ENCODE measurements at regions not wholly inside any gene's neighbourhood (a gene's known extent, or its start where the extent isn't known, plus 50 kb on each side); places are given as distances from the start of the nearest gene placed in this dataset.

DNA sequence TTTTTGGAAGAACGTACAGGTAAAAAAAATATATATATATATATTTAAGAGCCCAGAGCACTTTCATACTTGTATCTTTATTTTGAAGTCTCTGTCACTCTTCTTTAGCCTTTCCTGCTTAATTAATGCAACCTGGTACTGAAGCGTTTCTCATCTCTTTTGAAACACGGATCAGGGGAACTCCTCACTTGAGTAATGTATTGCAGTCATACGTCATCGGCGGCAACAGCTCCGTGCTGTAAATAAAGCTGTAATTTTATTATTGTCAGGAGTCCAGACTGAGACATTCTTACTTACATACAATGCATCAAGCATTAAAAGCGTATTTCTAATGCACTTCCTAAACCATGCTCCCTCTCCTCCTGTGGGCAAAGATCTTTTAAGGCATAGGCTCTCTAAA is 514.7 kb downstream of the SOX11 start:
- TF ChIP-seq CTCF (conservative IDR thresholded peaks at IDR 0.05; ENCODE audit: low read depth, low read length) (no peak), EZH2 (IDR thresholded peaks at IDR 0.05; ENCODE audit: low read length, unreplicated experiment) (no peak), EZH2phosphoT487 (IDR thresholded peaks at IDR 0.05; ENCODE audit: borderline replicate concordance, low read length) (no peak)
